K562 (cell line): ENCODE measurements at regions not wholly inside any gene's neighbourhood (a gene's known extent, or its start where the extent isn't known, plus 50 kb on each side); places are given as distances from the start of the nearest gene placed in this dataset.

Experiments used
- BRD9 ChIP-seq: fragments of 450-650 bp; IDR thresholded peaks from 2 replicates; pipeline ENCODE4 v1.6.1; 2018; ENCODE audit warnings: low read depth; ENCODE audit not compliant: partially characterized antibody
- EP400 ChIP-seq: fragments of 450-650 bp; IDR thresholded peaks from 2 replicates; pipeline ENCODE4 v1.6.1; 2017; ENCODE audit warnings: antibody characterized with exemption, mild to moderate bottlenecking, moderate library complexity
- ERF ChIP-seq: fragments of 450-650 bp; formaldehyde crosslinking; IDR thresholded peaks from 2 replicates; pipeline ENCODE4 v1.4.0; 2020; ENCODE audit warnings: mild to moderate bottlenecking, mixed read lengths
- NR2C1 ChIP-seq, 2 experiments: fragments of 450-650 bp; IDR thresholded peaks; 2 replicates each; pipeline ENCODE4 v1.6.1; 2017; ENCODE audit warnings: mild to moderate bottlenecking in 2 of 2, antibody characterized with exemption in 1 of 2, inconsistent platforms in 1 of 2, missing compliant biosample characterization in 1 of 2, missing genetic modification characterization in 1 of 2
- TF ChIP-seq, protein P1 (sequence below): fragments of 450-650 bp; formaldehyde crosslinking; conservative IDR thresholded peaks from 2 replicates; pipeline ENCODE4 v1.4.0; 2022; ENCODE audit warnings: mild to moderate bottlenecking, missing genetic modification characterization
- TF ChIP-seq, protein P2 (sequence below), 3 experiments: IDR thresholded peaks in 2 of 3; conservative IDR thresholded peaks in 1 of 3; 2 replicates each; pipeline ENCODE4 v1.5.1; 2011 to 2012; ENCODE audit warnings: low read length in 3 of 3, mild to moderate bottlenecking in 3 of 3, control low read depth in 2 of 3, improper control_type of control experiment in 1 of 3, inconsistent platforms in 1 of 3, low read depth in 1 of 3, mixed read lengths in 1 of 3, moderate library complexity in 1 of 3; ENCODE audit not compliant: insufficient read depth in 2 of 3
- TF ChIP-seq, protein P3 (sequence below): fragments of 450-650 bp; formaldehyde crosslinking; IDR thresholded peaks from 2 replicates; pipeline ENCODE4 v1.4.0; 2022; ENCODE audit warnings: missing genetic modification characterization
- TF ChIP-seq, protein P4 (sequence below): fragments of 450-650 bp; IDR thresholded peaks from 2 replicates; pipeline ENCODE4 v1.6.1; 2016; ENCODE audit warnings: mild to moderate bottlenecking, moderate library complexity

DNA sequence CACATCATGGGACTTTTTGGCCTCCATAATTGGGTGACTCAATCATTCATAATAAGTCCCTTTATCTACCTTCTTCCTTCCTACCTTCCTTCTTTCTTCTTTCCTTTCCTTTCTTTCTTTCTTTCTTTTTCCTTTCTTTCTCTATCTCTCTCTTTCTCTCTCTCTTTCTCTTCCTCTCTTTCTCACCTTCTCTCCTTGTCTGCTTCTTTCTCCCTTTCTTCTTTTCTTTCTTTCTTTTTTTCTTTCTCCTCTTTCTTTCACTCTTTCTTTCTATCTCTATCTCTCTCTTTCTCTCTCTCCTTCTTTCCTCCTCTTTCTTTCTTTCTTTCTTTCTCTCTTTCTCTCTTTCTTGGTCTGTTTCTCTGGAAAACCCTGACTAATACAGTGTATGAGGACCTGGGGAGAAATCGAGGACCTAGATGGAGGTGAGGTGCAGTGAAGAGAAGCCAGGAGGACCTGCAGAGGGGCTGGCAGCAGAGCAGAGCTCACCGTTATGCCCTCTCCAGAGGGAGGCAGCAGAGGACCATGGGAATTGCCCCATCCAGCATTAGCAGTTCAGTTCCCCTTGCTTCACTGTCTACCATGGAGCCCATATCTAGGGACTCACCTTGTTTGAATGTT is 52.7 kb upstream of the BTRC start (continued):
- TF ChIP-seq, protein P1, sequence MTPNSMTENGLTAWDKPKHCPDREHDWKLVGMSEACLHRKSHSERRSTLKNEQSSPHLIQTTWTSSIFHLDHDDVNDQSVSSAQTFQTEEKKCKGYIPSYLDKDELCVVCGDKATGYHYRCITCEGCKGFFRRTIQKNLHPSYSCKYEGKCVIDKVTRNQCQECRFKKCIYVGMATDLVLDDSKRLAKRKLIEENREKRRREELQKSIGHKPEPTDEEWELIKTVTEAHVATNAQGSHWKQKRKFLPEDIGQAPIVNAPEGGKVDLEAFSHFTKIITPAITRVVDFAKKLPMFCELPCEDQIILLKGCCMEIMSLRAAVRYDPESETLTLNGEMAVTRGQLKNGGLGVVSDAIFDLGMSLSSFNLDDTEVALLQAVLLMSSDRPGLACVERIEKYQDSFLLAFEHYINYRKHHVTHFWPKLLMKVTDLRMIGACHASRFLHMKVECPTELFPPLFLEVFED (CRISPR knock-in tag) = 0 out of 2 replicates have a peak, but pooled peaks have one; percentile 17
- TF ChIP-seq, protein P2, sequence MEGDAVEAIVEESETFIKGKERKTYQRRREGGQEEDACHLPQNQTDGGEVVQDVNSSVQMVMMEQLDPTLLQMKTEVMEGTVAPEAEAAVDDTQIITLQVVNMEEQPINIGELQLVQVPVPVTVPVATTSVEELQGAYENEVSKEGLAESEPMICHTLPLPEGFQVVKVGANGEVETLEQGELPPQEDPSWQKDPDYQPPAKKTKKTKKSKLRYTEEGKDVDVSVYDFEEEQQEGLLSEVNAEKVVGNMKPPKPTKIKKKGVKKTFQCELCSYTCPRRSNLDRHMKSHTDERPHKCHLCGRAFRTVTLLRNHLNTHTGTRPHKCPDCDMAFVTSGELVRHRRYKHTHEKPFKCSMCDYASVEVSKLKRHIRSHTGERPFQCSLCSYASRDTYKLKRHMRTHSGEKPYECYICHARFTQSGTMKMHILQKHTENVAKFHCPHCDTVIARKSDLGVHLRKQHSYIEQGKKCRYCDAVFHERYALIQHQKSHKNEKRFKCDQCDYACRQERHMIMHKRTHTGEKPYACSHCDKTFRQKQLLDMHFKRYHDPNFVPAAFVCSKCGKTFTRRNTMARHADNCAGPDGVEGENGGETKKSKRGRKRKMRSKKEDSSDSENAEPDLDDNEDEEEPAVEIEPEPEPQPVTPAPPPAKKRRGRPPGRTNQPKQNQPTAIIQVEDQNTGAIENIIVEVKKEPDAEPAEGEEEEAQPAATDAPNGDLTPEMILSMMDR (IDR thresholded peaks at IDR 0.05 in 2 of 3, conservative IDR thresholded peaks at IDR 0.05 in 1 of 3; ENCODE audit: insufficient read depth in 2 of 3, low read depth in 1 of 3, low read length in 3 of 3) = peak; percentile 76 to 80 (median 76)
- TF ChIP-seq, protein P3, sequence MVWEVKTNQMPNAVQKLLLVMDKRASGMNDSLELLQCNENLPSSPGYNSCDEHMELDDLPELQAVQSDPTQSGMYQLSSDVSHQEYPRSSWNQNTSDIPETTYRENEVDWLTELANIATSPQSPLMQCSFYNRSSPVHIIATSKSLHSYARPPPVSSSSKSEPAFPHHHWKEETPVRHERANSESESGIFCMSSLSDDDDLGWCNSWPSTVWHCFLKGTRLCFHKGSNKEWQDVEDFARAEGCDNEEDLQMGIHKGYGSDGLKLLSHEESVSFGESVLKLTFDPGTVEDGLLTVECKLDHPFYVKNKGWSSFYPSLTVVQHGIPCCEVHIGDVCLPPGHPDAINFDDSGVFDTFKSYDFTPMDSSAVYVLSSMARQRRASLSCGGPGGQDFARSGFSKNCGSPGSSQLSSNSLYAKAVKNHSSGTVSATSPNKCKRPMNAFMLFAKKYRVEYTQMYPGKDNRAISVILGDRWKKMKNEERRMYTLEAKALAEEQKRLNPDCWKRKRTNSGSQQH (CRISPR knock-in tag) = 0 out of 2 replicates have a peak, but pooled peaks have one; percentile 21
- TF ChIP-seq BRD9 (no peak), EP400 (0 out of 2 replicates have a peak, but pooled peaks have one; percentile 21), NR2C1 (IDR thresholded peaks at IDR 0.05) (0 out of 2 replicates have a peak, but pooled peaks have one; percentile 16), NR2C1 (tag; IDR thresholded peaks at IDR 0.05) (no peak), ERF (CRISPR knock-in tag) (no peak)
- TF ChIP-seq, protein P4, sequence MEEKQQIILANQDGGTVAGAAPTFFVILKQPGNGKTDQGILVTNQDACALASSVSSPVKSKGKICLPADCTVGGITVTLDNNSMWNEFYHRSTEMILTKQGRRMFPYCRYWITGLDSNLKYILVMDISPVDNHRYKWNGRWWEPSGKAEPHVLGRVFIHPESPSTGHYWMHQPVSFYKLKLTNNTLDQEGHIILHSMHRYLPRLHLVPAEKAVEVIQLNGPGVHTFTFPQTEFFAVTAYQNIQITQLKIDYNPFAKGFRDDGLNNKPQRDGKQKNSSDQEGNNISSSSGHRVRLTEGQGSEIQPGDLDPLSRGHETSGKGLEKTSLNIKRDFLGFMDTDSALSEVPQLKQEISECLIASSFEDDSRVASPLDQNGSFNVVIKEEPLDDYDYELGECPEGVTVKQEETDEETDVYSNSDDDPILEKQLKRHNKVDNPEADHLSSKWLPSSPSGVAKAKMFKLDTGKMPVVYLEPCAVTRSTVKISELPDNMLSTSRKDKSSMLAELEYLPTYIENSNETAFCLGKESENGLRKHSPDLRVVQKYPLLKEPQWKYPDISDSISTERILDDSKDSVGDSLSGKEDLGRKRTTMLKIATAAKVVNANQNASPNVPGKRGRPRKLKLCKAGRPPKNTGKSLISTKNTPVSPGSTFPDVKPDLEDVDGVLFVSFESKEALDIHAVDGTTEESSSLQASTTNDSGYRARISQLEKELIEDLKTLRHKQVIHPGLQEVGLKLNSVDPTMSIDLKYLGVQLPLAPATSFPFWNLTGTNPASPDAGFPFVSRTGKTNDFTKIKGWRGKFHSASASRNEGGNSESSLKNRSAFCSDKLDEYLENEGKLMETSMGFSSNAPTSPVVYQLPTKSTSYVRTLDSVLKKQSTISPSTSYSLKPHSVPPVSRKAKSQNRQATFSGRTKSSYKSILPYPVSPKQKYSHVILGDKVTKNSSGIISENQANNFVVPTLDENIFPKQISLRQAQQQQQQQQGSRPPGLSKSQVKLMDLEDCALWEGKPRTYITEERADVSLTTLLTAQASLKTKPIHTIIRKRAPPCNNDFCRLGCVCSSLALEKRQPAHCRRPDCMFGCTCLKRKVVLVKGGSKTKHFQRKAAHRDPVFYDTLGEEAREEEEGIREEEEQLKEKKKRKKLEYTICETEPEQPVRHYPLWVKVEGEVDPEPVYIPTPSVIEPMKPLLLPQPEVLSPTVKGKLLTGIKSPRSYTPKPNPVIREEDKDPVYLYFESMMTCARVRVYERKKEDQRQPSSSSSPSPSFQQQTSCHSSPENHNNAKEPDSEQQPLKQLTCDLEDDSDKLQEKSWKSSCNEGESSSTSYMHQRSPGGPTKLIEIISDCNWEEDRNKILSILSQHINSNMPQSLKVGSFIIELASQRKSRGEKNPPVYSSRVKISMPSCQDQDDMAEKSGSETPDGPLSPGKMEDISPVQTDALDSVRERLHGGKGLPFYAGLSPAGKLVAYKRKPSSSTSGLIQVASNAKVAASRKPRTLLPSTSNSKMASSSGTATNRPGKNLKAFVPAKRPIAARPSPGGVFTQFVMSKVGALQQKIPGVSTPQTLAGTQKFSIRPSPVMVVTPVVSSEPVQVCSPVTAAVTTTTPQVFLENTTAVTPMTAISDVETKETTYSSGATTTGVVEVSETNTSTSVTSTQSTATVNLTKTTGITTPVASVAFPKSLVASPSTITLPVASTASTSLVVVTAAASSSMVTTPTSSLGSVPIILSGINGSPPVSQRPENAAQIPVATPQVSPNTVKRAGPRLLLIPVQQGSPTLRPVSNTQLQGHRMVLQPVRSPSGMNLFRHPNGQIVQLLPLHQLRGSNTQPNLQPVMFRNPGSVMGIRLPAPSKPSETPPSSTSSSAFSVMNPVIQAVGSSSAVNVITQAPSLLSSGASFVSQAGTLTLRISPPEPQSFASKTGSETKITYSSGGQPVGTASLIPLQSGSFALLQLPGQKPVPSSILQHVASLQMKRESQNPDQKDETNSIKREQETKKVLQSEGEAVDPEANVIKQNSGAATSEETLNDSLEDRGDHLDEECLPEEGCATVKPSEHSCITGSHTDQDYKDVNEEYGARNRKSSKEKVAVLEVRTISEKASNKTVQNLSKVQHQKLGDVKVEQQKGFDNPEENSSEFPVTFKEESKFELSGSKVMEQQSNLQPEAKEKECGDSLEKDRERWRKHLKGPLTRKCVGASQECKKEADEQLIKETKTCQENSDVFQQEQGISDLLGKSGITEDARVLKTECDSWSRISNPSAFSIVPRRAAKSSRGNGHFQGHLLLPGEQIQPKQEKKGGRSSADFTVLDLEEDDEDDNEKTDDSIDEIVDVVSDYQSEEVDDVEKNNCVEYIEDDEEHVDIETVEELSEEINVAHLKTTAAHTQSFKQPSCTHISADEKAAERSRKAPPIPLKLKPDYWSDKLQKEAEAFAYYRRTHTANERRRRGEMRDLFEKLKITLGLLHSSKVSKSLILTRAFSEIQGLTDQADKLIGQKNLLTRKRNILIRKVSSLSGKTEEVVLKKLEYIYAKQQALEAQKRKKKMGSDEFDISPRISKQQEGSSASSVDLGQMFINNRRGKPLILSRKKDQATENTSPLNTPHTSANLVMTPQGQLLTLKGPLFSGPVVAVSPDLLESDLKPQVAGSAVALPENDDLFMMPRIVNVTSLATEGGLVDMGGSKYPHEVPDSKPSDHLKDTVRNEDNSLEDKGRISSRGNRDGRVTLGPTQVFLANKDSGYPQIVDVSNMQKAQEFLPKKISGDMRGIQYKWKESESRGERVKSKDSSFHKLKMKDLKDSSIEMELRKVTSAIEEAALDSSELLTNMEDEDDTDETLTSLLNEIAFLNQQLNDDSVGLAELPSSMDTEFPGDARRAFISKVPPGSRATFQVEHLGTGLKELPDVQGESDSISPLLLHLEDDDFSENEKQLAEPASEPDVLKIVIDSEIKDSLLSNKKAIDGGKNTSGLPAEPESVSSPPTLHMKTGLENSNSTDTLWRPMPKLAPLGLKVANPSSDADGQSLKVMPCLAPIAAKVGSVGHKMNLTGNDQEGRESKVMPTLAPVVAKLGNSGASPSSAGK = peak; percentile 29; the same call in 1 of the 2 replicates
